ENCODE measurements at regions not wholly inside any gene's neighbourhood (a gene's known extent, or its start where the extent isn't known, plus 50 kb on each side); places are given as distances from the start of the nearest gene placed in this dataset.

GRCh38 chr3:76063811-76064210 is 278.5 kb upstream of the ZNF717 start:
- TF ChIP-seq, protein P1, sequence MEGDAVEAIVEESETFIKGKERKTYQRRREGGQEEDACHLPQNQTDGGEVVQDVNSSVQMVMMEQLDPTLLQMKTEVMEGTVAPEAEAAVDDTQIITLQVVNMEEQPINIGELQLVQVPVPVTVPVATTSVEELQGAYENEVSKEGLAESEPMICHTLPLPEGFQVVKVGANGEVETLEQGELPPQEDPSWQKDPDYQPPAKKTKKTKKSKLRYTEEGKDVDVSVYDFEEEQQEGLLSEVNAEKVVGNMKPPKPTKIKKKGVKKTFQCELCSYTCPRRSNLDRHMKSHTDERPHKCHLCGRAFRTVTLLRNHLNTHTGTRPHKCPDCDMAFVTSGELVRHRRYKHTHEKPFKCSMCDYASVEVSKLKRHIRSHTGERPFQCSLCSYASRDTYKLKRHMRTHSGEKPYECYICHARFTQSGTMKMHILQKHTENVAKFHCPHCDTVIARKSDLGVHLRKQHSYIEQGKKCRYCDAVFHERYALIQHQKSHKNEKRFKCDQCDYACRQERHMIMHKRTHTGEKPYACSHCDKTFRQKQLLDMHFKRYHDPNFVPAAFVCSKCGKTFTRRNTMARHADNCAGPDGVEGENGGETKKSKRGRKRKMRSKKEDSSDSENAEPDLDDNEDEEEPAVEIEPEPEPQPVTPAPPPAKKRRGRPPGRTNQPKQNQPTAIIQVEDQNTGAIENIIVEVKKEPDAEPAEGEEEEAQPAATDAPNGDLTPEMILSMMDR (IDR thresholded peaks at IDR 0.05) = no peak
- TF ChIP-seq POLR2AphosphoS5 (IDR thresholded peaks at IDR 0.05) = no peak

Data from transverse colon (tissue), 4 donors.